ENCODE measurements at regions not wholly inside any gene's neighbourhood (a gene's known extent, or its start where the extent isn't known, plus 50 kb on each side); places are given as distances from the start of the nearest gene placed in this dataset.

- no peak for TF ChIP-seq Cebpa-rat (IDR thresholded peaks at IDR 0.05)
- H3K4me3 ChIP-seq, result no peak overlapping the region
- peaks cover 26 to 65% (median 55%) of the 10 kb centered on the region in 10 experiments for H3K4me1 ChIP-seq
- H3K4me2 ChIP-seq, result peak overlapping the region in 2 of 11 experiments; percentile 5 to 80; a peak in 1 of 22 replicates
- no peaks in the 10 kb centered on the region for H3K9me3 ChIP-seq (replicated peaks in 1 of 11)
- H4K20me1 ChIP-seq, result no peaks in the 10 kb centered on the region
- no peaks in the 10 kb centered on the region for H3K27me3 ChIP-seq
- H3K9ac ChIP-seq, result no peak overlapping the region
- H3K36me3 ChIP-seq, result no peaks in the 10 kb centered on the region
- peak overlapping the region in 3 of 11 experiments; percentile 74 to 83 (median 77); a peak in 2 of 22 replicates for H3K27ac ChIP-seq
Measured at GRCh38 chr3:71974786-71975185, 189.8 kb upstream of the PROK2 start.

DNA sequence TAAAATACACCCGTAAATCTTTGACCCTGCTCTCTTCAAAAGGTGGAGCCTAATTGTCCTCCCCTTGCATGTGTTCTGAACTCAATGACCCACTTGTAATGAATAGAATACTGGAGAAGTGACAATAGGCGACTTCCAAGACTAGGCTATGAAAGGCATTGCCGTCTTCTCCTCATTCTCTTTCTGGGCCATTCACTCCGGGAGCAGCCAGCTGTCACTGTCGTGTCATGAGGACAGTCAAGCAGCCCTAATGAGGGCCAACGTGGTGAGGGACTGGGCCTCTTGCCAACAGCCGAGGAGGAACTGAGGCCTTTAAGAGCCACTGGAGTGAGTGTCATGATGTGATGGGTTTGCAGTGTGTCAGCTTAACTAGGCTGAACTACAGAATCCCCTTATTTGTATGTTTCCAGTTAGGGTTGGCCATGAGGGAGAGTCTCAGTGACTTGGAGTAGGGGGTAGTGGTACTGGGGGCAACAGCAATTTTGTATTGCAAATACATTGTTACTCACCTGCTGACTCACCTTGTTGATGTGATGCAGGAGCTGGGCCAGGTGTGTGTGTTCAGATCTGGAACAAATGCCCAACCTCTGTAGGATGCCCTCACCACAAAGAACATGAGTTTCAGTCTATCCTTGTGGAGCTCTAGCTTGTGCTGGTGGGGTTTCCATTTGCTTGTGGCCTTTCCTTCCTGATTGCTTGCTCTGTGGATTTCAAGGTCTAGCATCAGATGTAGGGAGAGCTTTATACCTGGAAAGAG is 188.5 kb upstream of the PROK2 start:
- 0 out of 22 replicates have a peak overlapping the region, but pooled peaks of 2 of the 11 experiments have one; percentile 2 to 5 for H3K27ac ChIP-seq
- H3K27me3 ChIP-seq, result no peaks in the 10 kb centered on the region
- TF ChIP-seq Cebpa-rat (IDR thresholded peaks at IDR 0.05), result no peak
- peak overlapping the region in 10 of 11 experiments; percentile 4 to 66 (median 37); a peak in 12 of 22 replicates for H3K4me2 ChIP-seq
- no peaks in the 10 kb centered on the region for H4K20me1 ChIP-seq
- no peak overlapping the region for H3K4me3 ChIP-seq
- no peak overlapping the region for H3K9ac ChIP-seq
- peaks cover 26 to 63% (median 54%) of the 10 kb centered on the region in 10 experiments for H3K4me1 ChIP-seq
- H3K36me3 ChIP-seq, result no peaks in the 10 kb centered on the region
- no peaks in the 10 kb centered on the region for H3K9me3 ChIP-seq (replicated peaks in 1 of 11)

- H3K36me3 ChIP-seq, result no peaks in the 10 kb centered on the region
- H4K20me1 ChIP-seq, result no peaks in the 10 kb centered on the region
- no peaks in the 10 kb centered on the region for H3K9me3 ChIP-seq (replicated peaks in 1 of 11)
- peak overlapping the region in 8 of 11 experiments; percentile 14 to 66 (median 38); a peak in 16 of 22 replicates for H3K4me2 ChIP-seq
- H3K4me1 ChIP-seq, result peaks cover 25 to 55% (median 43%) of the 10 kb centered on the region in 10 experiments
- H3K4me3 ChIP-seq, result no peak overlapping the region
- H3K27ac ChIP-seq, result no peak overlapping the region
- no peaks in the 10 kb centered on the region for H3K27me3 ChIP-seq
- no peak overlapping the region for H3K9ac ChIP-seq
- no peak for TF ChIP-seq Cebpa-rat (IDR thresholded peaks at IDR 0.05)
Measured at GRCh38 chr3:71972031-71972430, 187.1 kb upstream of the PROK2 start.

- Histone ChIP-seq H3K4me3 (no peak overlapping the region), H3K4me1 (peaks cover 8 to 53% (median 38%) of the 10 kb centered on the region in 10 experiments; a peak in 18 of 20 replicates), H3K9ac (no peak overlapping the region), H3K36me3 (no peaks in the 10 kb centered on the region), H3K27ac (no peak overlapping the region), H3K27me3 (no peaks in the 10 kb centered on the region), H3K4me2 (no peak overlapping the region), H3K9me3 (replicated peaks in 1 of 11) (0 out of 22 replicates have a peak, but pooled peaks cover 0 to 3% (median 0%) of the 10 kb centered on the region in 11 experiments), H4K20me1 (no peaks in the 10 kb centered on the region)
- TF ChIP-seq Cebpa-rat (IDR thresholded peaks at IDR 0.05), result no peak
Measured at GRCh38 chr3:71968544-71968943, 183.6 kb upstream of the PROK2 start.

DNA sequence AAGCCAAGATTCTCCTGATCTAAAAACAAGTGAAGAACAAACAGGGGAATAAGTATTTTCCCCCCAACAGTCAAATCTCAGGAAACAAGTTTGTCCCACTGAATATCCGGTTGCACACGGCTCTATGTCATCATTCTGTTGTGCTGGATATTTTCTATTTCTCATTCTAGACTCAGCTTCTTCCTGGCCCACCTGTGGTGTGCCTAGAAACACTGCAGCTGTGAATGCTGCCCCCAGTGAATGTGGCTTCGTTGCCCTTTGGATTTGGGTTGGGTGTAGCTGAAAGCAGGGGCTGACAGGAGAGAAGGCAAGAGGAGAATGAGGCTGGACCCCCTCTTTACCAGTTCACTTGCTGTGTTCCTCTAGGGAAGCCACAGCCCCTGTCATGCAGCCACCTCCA is 181.2 kb upstream of the PROK2 start:
- Histone ChIP-seq H3K27me3 (no peaks in the 10 kb centered on the region), H3K9ac (no peak overlapping the region), H3K4me1 (peaks cover 0 to 35% (median 23%) of the 10 kb centered on the region in 10 experiments; a peak in 16 of 20 replicates), H3K4me2 (peak overlapping the region in 10 of 11 experiments; percentile 5 to 68 (median 56); a peak in 16 of 22 replicates), H4K20me1 (no peaks in the 10 kb centered on the region), H3K9me3 (replicated peaks in 1 of 11) (0 out of 22 replicates have a peak, but pooled peaks cover 0 to 3% (median 0%) of the 10 kb centered on the region in 11 experiments), H3K4me3 (no peak overlapping the region), H3K36me3 (no peaks in the 10 kb centered on the region), H3K27ac (peak overlapping the region in 4 of 11 experiments; percentile 5 to 33 (median 22); a peak in 4 of 22 replicates)
- TF ChIP-seq Cebpa-rat (IDR thresholded peaks at IDR 0.05), result no peak

DNA sequence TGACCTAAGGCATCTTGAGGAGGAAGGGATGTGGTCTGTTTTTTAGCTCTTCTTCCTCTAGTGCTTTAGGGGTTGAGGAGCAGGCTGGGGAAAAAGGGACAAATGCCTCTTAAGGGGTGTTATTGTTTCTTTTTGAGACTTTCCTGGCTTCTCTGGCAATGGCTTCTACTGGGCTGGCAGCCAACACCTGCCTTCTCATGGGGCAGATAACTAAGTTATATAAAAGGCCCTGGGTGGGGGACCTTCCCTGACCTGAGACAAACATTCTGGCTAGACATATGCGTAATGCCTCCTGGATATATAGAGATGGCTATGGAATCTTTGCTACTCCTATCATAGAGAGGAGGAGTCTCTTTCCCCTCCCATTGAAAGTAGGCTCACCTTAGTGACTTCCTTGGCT is 179.2 kb upstream of the PROK2 start:
- Histone ChIP-seq H3K27ac (no peak overlapping the region), H4K20me1 (no peaks in the 10 kb centered on the region), H3K9ac (no peak overlapping the region), H3K9me3 (replicated peaks in 1 of 11) (0 out of 22 replicates have a peak, but pooled peaks cover 0 to 3% (median 0%) of the 10 kb centered on the region in 11 experiments), H3K4me1 (peaks cover 0 to 35% (median 23%) of the 10 kb centered on the region in 10 experiments; a peak in 16 of 20 replicates), H3K27me3 (no peaks in the 10 kb centered on the region), H3K36me3 (no peaks in the 10 kb centered on the region), H3K4me2 (peak overlapping the region in 6 of 11 experiments; percentile 3 to 47 (median 32); a peak in 7 of 22 replicates), H3K4me3 (no peak overlapping the region)
- TF ChIP-seq Cebpa-rat (IDR thresholded peaks at IDR 0.05), result no peak

GRCh38 chr3:71962561-71963240 is 177.8 kb upstream of the PROK2 start:
- no peak for TF ChIP-seq Cebpa-rat (IDR thresholded peaks at IDR 0.05)
- H3K4me3 ChIP-seq, result no peak overlapping the region
- H3K9me3 ChIP-seq (replicated peaks in 1 of 11), result 0 out of 22 replicates have a peak, but pooled peaks cover 0 to 3% (median 0%) of the 10 kb centered on the region in 11 experiments
- no peaks in the 10 kb centered on the region for H3K27me3 ChIP-seq
- H3K4me2 ChIP-seq, result peak overlapping the region in 1 of 11 experiments; percentile 26; a peak in 1 of 22 replicates
- H3K9ac ChIP-seq, result no peak overlapping the region
- peaks cover 0 to 35% (median 22%) of the 10 kb centered on the region in 10 experiments; a peak in 16 of 20 replicates for H3K4me1 ChIP-seq
- no peaks in the 10 kb centered on the region for H4K20me1 ChIP-seq
- H3K36me3 ChIP-seq, result no peaks in the 10 kb centered on the region
- H3K27ac ChIP-seq, result no peak overlapping the region

GRCh38 chr3:71961891-71962290 is 176.9 kb upstream of the PROK2 start:
- Histone ChIP-seq H3K4me3 (no peak overlapping the region), H3K36me3 (no peaks in the 10 kb centered on the region), H3K4me2 (peak overlapping the region in 2 of 11 experiments; percentile 15 to 19; a peak in 3 of 22 replicates), H4K20me1 (no peaks in the 10 kb centered on the region), H3K27ac (no peak overlapping the region), H3K4me1 (peaks cover 0 to 29% (median 17%) of the 10 kb centered on the region in 10 experiments; a peak in 17 of 20 replicates), H3K9ac (no peak overlapping the region), H3K27me3 (no peaks in the 10 kb centered on the region), H3K9me3 (replicated peaks in 1 of 11) (0 out of 22 replicates have a peak, but pooled peaks cover 0 to 3% (median 0%) of the 10 kb centered on the region in 11 experiments)
- no peak for TF ChIP-seq Cebpa-rat (IDR thresholded peaks at IDR 0.05)

GRCh38 chr3:71961378-71961777 is 176.4 kb upstream of the PROK2 start:
- no peak for TF ChIP-seq Cebpa-rat (IDR thresholded peaks at IDR 0.05)
- no peaks in the 10 kb centered on the region for H4K20me1 ChIP-seq

More at GRCh38 chr3:71961378-71961777, 176.4 kb upstream of the PROK2 start:
- Histone ChIP-seq H3K4me1 (peaks cover 3 to 29% (median 17%) of the 10 kb centered on the region in 10 experiments), H3K27me3 (no peaks in the 10 kb centered on the region), H3K9me3 (replicated peaks in 1 of 11) (0 out of 22 replicates have a peak, but pooled peaks cover 0 to 3% (median 0%) of the 10 kb centered on the region in 11 experiments), H3K27ac (no peak overlapping the region), H3K9ac (no peak overlapping the region), H3K36me3 (no peaks in the 10 kb centered on the region), H3K4me3 (no peak overlapping the region), H3K4me2 (no peak overlapping the region; a peak in 1 of 22 replicates)

All from BLaER1 treated with 17β-estradiol and CSF1 and Interleukin-3, amounts not matched to agents 10 nM and 100 nM (cell line).